ENCODE measurements at regions not wholly inside any gene's neighbourhood (a gene's known extent, or its start where the extent isn't known, plus 50 kb on each side); places are given as distances from the start of the nearest gene placed in this dataset.

DNA sequence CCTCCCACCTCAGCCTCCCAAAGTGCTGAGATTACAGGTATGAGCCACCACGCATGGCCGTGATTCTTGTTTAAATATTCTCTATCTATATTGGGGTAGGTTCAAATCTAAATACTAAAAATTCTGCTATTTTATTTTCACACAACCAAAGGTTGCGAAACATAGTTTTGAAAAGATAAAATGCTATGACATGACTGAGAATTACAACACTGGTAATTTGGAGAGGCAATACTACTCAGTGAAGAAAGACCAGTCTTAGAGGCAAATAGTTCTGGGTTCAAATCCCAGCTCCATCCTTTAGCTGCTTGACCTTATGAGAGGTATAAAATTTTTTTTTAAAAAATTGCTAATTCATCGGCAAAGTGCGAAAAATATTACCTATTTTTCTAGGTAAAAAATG, 137.0 kb upstream of the PREP start:
- H3K4me3 Mint-ChIP-seq, result no peak overlapping the region
- no peaks in the 10 kb centered on the region for H3K9me3 Mint-ChIP-seq
- Histone ChIP-seq H2AFZ (no peak overlapping the region), H3K27ac (ENCODE audit: low read depth) (no peak overlapping the region), H4K20me1 (replicated peaks; ENCODE audit: insufficient read depth) (no peaks in the 10 kb centered on the region), H3K4me2 (no peak overlapping the region), H3K4me1 (ENCODE audit: insufficient read depth) (no peaks in the 10 kb centered on the region), H3K4me3 (no peak overlapping the region), H3K36me3 (ENCODE audit: insufficient read depth) (no peaks in the 10 kb centered on the region), H3K27me3 (ENCODE audit: insufficient read depth) (no peaks in the 10 kb centered on the region), H3K9me2 (ENCODE audit: insufficient read depth) (no peaks in the 10 kb centered on the region), H3F3A (replicated peaks; ENCODE audit: low read depth) (no peaks in the 10 kb centered on the region), H3K79me2 (replicated peaks; ENCODE audit: insufficient read depth) (no peaks in the 10 kb centered on the region)
- ATAC-seq (no peak), DNase-seq (ENCODE audit: low spot score) (no peak)
- H3K4me1 Mint-ChIP-seq, result no peaks in the 10 kb centered on the region
- TF ChIP-seq, protein P1, sequence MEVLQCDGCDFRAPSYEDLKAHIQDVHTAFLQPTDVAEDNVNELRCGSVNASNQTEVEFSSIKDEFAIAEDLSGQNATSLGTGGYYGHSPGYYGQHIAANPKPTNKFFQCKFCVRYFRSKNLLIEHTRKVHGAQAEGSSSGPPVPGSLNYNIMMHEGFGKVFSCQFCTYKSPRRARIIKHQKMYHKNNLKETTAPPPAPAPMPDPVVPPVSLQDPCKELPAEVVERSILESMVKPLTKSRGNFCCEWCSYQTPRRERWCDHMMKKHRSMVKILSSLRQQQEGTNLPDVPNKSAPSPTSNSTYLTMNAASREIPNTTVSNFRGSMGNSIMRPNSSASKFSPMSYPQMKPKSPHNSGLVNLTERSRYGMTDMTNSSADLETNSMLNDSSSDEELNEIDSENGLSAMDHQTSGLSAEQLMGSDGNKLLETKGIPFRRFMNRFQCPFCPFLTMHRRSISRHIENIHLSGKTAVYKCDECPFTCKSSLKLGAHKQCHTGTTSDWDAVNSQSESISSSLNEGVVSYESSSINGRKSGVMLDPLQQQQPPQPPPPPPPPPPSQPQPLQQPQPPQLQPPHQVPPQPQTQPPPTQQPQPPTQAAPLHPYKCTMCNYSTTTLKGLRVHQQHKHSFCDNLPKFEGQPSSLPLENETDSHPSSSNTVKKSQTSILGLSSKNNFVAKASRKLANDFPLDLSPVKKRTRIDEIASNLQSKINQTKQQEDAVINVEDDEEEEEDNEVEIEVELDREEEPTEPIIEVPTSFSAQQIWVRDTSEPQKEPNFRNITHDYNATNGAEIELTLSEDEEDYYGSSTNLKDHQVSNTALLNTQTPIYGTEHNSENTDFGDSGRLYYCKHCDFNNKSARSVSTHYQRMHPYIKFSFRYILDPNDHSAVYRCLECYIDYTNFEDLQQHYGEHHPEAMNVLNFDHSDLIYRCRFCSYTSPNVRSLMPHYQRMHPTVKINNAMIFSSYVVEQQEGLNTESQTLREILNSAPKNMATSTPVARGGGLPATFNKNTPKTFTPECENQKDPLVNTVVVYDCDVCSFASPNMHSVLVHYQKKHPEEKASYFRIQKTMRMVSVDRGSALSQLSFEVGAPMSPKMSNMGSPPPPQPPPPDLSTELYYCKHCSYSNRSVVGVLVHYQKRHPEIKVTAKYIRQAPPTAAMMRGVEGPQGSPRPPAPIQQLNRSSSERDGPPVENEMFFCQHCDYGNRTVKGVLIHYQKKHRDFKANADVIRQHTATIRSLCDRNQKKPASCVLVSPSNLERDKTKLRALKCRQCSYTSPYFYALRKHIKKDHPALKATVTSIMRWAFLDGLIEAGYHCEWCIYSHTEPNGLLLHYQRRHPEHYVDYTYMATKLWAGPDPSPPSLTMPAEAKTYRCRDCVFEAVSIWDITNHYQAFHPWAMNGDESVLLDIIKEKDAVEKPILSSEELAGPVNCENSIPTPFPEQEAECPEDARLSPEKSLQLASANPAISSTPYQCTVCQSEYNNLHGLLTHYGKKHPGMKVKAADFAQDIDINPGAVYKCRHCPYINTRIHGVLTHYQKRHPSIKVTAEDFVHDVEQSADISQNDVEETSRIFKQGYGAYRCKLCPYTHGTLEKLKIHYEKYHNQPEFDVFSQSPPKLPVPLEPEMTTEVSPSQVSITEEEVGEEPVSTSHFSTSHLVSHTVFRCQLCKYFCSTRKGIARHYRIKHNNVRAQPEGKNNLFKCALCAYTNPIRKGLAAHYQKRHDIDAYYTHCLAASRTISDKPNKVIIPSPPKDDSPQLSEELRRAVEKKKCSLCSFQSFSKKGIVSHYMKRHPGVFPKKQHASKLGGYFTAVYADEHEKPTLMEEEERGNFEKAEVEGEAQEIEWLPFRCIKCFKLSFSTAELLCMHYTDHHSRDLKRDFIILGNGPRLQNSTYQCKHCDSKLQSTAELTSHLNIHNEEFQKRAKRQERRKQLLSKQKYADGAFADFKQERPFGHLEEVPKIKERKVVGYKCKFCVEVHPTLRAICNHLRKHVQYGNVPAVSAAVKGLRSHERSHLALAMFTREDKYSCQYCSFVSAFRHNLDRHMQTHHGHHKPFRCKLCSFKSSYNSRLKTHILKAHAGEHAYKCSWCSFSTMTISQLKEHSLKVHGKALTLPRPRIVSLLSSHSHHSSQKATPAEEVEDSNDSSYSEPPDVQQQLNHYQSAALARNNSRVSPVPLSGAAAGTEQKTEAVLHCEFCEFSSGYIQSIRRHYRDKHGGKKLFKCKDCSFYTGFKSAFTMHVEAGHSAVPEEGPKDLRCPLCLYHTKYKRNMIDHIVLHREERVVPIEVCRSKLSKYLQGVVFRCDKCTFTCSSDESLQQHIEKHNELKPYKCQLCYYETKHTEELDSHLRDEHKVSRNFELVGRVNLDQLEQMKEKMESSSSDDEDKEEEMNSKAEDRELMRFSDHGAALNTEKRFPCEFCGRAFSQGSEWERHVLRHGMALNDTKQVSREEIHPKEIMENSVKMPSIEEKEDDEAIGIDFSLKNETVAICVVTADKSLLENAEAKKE (CRISPR knock-in tag; IDR thresholded peaks at IDR 0.05), result no peak
- TF ChIP-seq, protein P2, sequence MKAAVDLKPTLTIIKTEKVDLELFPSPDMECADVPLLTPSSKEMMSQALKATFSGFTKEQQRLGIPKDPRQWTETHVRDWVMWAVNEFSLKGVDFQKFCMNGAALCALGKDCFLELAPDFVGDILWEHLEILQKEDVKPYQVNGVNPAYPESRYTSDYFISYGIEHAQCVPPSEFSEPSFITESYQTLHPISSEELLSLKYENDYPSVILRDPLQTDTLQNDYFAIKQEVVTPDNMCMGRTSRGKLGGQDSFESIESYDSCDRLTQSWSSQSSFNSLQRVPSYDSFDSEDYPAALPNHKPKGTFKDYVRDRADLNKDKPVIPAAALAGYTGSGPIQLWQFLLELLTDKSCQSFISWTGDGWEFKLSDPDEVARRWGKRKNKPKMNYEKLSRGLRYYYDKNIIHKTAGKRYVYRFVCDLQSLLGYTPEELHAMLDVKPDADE (IDR thresholded peaks at IDR 0.05), result no peak
- no peak for TF ChIP-seq STAT1 (IDR thresholded peaks at IDR 0.05; ENCODE audit: unreplicated experiment)
- no peaks in the 10 kb centered on the region for H3K27me3 Mint-ChIP-seq (ENCODE audit: insufficient read depth, low read depth, poor library complexity)
- H3K36me3 Mint-ChIP-seq (ENCODE audit: low read depth), result no peaks in the 10 kb centered on the region
- no peak overlapping the region for H3K27ac Mint-ChIP-seq

DNA sequence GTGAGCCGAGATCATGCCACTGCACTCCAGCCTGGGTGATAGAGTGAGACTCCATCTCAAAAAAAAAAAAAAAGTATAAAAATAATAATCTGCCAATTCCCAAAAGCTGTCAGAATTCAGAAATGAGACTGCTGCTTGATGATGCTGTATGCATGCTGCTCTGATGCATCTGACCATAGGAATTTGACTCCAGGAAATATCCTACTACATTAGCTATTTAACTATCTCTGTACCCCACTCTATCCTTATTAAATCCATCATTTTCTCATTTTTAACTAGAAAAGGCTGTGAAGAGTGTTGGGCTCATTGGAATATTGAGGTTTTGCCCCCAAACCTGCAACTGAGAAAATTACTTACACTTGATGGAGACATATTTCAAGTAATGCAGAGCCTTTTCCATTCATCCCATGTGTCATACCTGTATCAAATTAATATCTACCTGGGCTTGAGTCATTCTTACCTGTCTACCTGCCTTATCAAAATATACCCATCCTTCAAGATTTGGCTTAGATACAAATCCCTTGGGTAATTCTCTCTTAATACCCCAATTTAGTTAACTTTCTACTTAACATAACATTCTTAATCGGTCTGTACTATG, 135.2 kb upstream of the PREP start:
- no peak for ATAC-seq
- Mint-ChIP-seq H3K27me3 (ENCODE audit: insufficient read depth, low read depth, poor library complexity) (no peaks in the 10 kb centered on the region), H3K27ac (no peak overlapping the region), H3K4me1 (no peaks in the 10 kb centered on the region), H3K4me3 (no peak overlapping the region), H3K9me3 (no peaks in the 10 kb centered on the region), H3K36me3 (ENCODE audit: low read depth) (no peaks in the 10 kb centered on the region)
- DNase-seq (ENCODE audit: low spot score), result no peak
- H3F3A ChIP-seq (replicated peaks; ENCODE audit: low read depth), result no peaks in the 10 kb centered on the region
- no peak overlapping the region for H3K4me2 ChIP-seq
- H3K79me2 ChIP-seq (replicated peaks; ENCODE audit: insufficient read depth), result no peaks in the 10 kb centered on the region
- H3K9me2 ChIP-seq (ENCODE audit: insufficient read depth), result no peaks in the 10 kb centered on the region
- no peak overlapping the region for H3K27ac ChIP-seq (ENCODE audit: low read depth)
- no peaks in the 10 kb centered on the region for H3K36me3 ChIP-seq (ENCODE audit: insufficient read depth)
- H3K27me3 ChIP-seq (ENCODE audit: insufficient read depth), result no peaks in the 10 kb centered on the region
- H4K20me1 ChIP-seq (replicated peaks; ENCODE audit: insufficient read depth), result no peaks in the 10 kb centered on the region
- H2AFZ ChIP-seq, result no peak overlapping the region
- no peaks in the 10 kb centered on the region for H3K4me1 ChIP-seq (ENCODE audit: insufficient read depth)
- H3K4me3 ChIP-seq, result no peak overlapping the region
- TF ChIP-seq NANOG (IDR thresholded peaks at IDR 0.05; ENCODE audit: borderline replicate concordance) (no peak), ZNF331 (CRISPR knock-in tag; IDR thresholded peaks at IDR 0.05; ENCODE audit: low read depth) (no peak)
- TF ChIP-seq, protein P2 (IDR thresholded peaks at IDR 0.05), result no peak
- TF ChIP-seq, protein P3, sequence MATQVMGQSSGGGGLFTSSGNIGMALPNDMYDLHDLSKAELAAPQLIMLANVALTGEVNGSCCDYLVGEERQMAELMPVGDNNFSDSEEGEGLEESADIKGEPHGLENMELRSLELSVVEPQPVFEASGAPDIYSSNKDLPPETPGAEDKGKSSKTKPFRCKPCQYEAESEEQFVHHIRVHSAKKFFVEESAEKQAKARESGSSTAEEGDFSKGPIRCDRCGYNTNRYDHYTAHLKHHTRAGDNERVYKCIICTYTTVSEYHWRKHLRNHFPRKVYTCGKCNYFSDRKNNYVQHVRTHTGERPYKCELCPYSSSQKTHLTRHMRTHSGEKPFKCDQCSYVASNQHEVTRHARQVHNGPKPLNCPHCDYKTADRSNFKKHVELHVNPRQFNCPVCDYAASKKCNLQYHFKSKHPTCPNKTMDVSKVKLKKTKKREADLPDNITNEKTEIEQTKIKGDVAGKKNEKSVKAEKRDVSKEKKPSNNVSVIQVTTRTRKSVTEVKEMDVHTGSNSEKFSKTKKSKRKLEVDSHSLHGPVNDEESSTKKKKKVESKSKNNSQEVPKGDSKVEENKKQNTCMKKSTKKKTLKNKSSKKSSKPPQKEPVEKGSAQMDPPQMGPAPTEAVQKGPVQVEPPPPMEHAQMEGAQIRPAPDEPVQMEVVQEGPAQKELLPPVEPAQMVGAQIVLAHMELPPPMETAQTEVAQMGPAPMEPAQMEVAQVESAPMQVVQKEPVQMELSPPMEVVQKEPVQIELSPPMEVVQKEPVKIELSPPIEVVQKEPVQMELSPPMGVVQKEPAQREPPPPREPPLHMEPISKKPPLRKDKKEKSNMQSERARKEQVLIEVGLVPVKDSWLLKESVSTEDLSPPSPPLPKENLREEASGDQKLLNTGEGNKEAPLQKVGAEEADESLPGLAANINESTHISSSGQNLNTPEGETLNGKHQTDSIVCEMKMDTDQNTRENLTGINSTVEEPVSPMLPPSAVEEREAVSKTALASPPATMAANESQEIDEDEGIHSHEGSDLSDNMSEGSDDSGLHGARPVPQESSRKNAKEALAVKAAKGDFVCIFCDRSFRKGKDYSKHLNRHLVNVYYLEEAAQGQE (IDR thresholded peaks at IDR 0.05; ENCODE audit: unreplicated experiment), result no peak
- TF ChIP-seq, protein P4, sequence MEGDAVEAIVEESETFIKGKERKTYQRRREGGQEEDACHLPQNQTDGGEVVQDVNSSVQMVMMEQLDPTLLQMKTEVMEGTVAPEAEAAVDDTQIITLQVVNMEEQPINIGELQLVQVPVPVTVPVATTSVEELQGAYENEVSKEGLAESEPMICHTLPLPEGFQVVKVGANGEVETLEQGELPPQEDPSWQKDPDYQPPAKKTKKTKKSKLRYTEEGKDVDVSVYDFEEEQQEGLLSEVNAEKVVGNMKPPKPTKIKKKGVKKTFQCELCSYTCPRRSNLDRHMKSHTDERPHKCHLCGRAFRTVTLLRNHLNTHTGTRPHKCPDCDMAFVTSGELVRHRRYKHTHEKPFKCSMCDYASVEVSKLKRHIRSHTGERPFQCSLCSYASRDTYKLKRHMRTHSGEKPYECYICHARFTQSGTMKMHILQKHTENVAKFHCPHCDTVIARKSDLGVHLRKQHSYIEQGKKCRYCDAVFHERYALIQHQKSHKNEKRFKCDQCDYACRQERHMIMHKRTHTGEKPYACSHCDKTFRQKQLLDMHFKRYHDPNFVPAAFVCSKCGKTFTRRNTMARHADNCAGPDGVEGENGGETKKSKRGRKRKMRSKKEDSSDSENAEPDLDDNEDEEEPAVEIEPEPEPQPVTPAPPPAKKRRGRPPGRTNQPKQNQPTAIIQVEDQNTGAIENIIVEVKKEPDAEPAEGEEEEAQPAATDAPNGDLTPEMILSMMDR (conservative IDR thresholded peaks at IDR 0.05; ENCODE audit: low read depth in 2 of 2), result no peak
